ENCODE measurements at regions not wholly inside any gene's neighbourhood (a gene's known extent, or its start where the extent isn't known, plus 50 kb on each side); places are given as distances from the start of the nearest gene placed in this dataset.
A peak's percentile ranks its signal among the peaks of the same experiment; 100 is the strongest.

- TF ChIP-seq NR2F1 (conservative IDR thresholded peaks at IDR 0.05), result peak; percentile 55
- no peak for TF ChIP-seq STAT1 (conservative IDR thresholded peaks at IDR 0.05)
- TF ChIP-seq MTA2 (IDR thresholded peaks at IDR 0.05; ENCODE audit: low read depth), result 0 out of 2 replicates have a peak, but pooled peaks have one; percentile 21
- 0 out of 2 replicates have a peak, but pooled peaks have one; percentile 54 for TF ChIP-seq ATF2 (IDR thresholded peaks at IDR 0.05; ENCODE audit: low read length)
- TF ChIP-seq SIX5 (IDR thresholded peaks at IDR 0.05; ENCODE audit: low read depth, low read length, severe bottlenecking), result no peak
- TF ChIP-seq CREB1 (IDR thresholded peaks at IDR 0.05; ENCODE audit: low read depth), result no peak
- TF ChIP-seq PRDM15 (CRISPR knock-in tag; IDR thresholded peaks at IDR 0.05), result no peak
- TF ChIP-seq CHD1 (IDR thresholded peaks at IDR 0.05; ENCODE audit: low read depth, low read length), result no peak
- TF ChIP-seq KLF5 (IDR thresholded peaks at IDR 0.05; ENCODE audit: partially characterized antibody), result no peak
- peak; percentile 79 for TF ChIP-seq RUNX3 (IDR thresholded peaks at IDR 0.05; ENCODE audit: low read length)
- TF ChIP-seq SUPT20H (IDR thresholded peaks at IDR 0.05; ENCODE audit: borderline replicate concordance, control insufficient read depth, low read depth, low read length), result no peak
- no peak for TF ChIP-seq RAD51 (IDR thresholded peaks at IDR 0.05)
- TF ChIP-seq POLR2AphosphoS2 (IDR thresholded peaks at IDR 0.05; ENCODE audit: low read depth, low read length), result no peak
- 0 out of 2 replicates have a peak, but pooled peaks have one; percentile 46 for TF ChIP-seq IRF4 (IDR thresholded peaks at IDR 0.05; ENCODE audit: low read depth, low read length)
- peak; percentile 31; the same call in 1 of the 2 replicates for TF ChIP-seq NFIC (IDR thresholded peaks at IDR 0.05; ENCODE audit: low read depth, low read length)
- no peak for TF ChIP-seq NR2C1 (IDR thresholded peaks at IDR 0.05)
- no peak for TF ChIP-seq SMC3 (IDR thresholded peaks at IDR 0.05; ENCODE audit: borderline replicate concordance, low read length)
- no peak for TF ChIP-seq ASH2L (IDR thresholded peaks at IDR 0.05; ENCODE audit: borderline replicate concordance, low read depth)
- TF ChIP-seq PAX5 (IDR thresholded peaks at IDR 0.05; ENCODE audit: borderline replicate concordance, low read depth, low read length), result peak; percentile 54; the same call in 1 of the 2 replicates
- peak; percentile 88 for TF ChIP-seq SPI1 (IDR thresholded peaks at IDR 0.05; ENCODE audit: borderline replicate concordance, insufficient read depth, low read depth, low read length)
- TF ChIP-seq MAX (IDR thresholded peaks at IDR 0.05; ENCODE audit: low read depth, low read length), result no peak
- TF ChIP-seq MEF2A (IDR thresholded peaks at IDR 0.05; ENCODE audit: insufficient read depth, low read depth, low read length), result no peak
- TF ChIP-seq ATF7 (IDR thresholded peaks at IDR 0.05; ENCODE audit: low read depth), result no peak
Measured at GRCh38 chr3:110736332-110736731, 335.3 kb upstream of the NECTIN3 start (continued).

All from GM12878 (cell line).